HL-60 (cell line): ENCODE measurements at regions not wholly inside any gene's neighbourhood (a gene's known extent, or its start where the extent isn't known, plus 50 kb on each side); places are given as distances from the start of the nearest gene placed in this dataset.

Experiments
- DNase-seq, 2 experiments: peaks; one replicate each; pipeline ENCODE4 v3.0.0-alpha.2; 2010 to 2020; ENCODE audit warnings: low read depth in 1 of 2, low spot score in 1 of 2
- H3K27ac ChIP-seq: fragments of 250-450 bp; sonication (Bioruptor Pico); replicated peaks from 2 replicates; pipeline ENCODE4 v1.5.1; 2020; ENCODE audit warnings: mild to moderate bottlenecking, moderate library complexity
- H3K27me3 ChIP-seq: fragments of 250-450 bp; sonication (Bioruptor Pico); 2 replicates; pipeline ENCODE4 v1.5.1; 2021; ENCODE audit warnings: mild to moderate bottlenecking, moderate library complexity; ENCODE audit not compliant: insufficient read depth, poor library complexity, severe bottlenecking
- H3K4me3 ChIP-seq: replicated peaks from 2 replicates; pipeline ENCODE4 v1.5.1; 2011; ENCODE audit warnings: mild to moderate bottlenecking, control low read depth, low read length; ENCODE audit not compliant: insufficient read depth
- CTCF ChIP-seq: IDR thresholded peaks from one replicate; pipeline ENCODE4 v1.5.1; 2011; ENCODE audit warnings: low read length, control low read depth, inconsistent platforms; ENCODE audit not compliant: insufficient read depth
- GABPA ChIP-seq: IDR thresholded peaks from 2 replicates; pipeline ENCODE4 v1.6.1; 2012; ENCODE audit warnings: low read depth
- POLR2AphosphoS5 ChIP-seq: IDR thresholded peaks from 2 replicates; pipeline ENCODE4 v1.6.1; 2012; ENCODE audit warnings: low read depth
- SPI1 ChIP-seq: IDR thresholded peaks from 2 replicates; pipeline ENCODE4 v1.6.1; 2012; ENCODE audit warnings: low read depth, mild to moderate bottlenecking, borderline replicate concordance
- TF ChIP-seq, protein P1 (sequence below): IDR thresholded peaks from 2 replicates; pipeline ENCODE4 v1.6.1; 2012; ENCODE audit warnings: low read depth; ENCODE audit not compliant: insufficient replicate concordance

DNA sequence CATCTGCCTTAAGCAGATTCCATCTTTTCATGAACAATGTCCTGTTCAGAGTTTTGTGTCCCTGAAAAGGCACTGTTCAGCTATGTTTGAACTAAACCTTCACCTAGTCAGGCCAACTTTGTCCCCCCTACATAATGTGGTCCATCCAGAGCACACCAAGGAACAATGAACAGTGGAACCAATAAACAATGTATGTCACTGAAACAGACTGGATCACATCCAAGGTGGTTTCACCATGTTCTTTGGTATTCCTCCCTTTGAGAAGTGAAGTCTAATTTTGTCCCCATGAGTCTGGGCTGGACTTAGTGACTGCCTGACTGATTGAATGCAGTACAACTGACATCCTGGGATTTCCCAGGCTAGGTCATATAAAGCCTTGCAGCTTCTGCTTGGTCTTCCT lies 174.5 kb downstream of the SLC24A2 start:
- Histone ChIP-seq H3K4me3 (no peak overlapping the region), H3K27ac (no peak overlapping the region), H3K27me3 (no peaks in the 10 kb centered on the region)
- TF ChIP-seq GABPA, result no peak
- TF ChIP-seq CTCF, result no peak
- TF ChIP-seq SPI1, result no peak
- no peak for TF ChIP-seq POLR2AphosphoS5
- TF ChIP-seq, protein P1, sequence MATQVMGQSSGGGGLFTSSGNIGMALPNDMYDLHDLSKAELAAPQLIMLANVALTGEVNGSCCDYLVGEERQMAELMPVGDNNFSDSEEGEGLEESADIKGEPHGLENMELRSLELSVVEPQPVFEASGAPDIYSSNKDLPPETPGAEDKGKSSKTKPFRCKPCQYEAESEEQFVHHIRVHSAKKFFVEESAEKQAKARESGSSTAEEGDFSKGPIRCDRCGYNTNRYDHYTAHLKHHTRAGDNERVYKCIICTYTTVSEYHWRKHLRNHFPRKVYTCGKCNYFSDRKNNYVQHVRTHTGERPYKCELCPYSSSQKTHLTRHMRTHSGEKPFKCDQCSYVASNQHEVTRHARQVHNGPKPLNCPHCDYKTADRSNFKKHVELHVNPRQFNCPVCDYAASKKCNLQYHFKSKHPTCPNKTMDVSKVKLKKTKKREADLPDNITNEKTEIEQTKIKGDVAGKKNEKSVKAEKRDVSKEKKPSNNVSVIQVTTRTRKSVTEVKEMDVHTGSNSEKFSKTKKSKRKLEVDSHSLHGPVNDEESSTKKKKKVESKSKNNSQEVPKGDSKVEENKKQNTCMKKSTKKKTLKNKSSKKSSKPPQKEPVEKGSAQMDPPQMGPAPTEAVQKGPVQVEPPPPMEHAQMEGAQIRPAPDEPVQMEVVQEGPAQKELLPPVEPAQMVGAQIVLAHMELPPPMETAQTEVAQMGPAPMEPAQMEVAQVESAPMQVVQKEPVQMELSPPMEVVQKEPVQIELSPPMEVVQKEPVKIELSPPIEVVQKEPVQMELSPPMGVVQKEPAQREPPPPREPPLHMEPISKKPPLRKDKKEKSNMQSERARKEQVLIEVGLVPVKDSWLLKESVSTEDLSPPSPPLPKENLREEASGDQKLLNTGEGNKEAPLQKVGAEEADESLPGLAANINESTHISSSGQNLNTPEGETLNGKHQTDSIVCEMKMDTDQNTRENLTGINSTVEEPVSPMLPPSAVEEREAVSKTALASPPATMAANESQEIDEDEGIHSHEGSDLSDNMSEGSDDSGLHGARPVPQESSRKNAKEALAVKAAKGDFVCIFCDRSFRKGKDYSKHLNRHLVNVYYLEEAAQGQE, result no peak
- DNase-seq, result no peak

DNA sequence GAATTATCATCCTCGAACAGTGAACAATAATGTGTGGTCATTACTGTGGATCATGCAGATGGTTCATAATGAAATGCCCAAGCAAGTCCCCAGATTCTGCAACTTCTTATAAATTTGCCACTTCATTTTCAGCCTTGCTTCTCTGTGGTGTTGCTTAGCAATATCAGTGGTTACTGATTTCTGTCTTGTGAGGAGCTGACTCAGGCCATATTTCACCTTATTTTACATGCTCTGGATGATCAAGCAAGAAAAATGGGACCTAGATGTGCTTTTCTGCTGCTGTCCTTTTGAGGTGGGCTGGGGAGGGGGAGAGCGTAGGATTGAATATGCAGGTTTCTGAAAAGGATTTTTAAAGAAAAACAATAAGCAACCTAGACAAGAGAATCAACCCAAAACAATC lies 188.3 kb downstream of the SLC24A2 start:
- no peak for TF ChIP-seq CTCF
- no peak for TF ChIP-seq POLR2AphosphoS5
- TF ChIP-seq GABPA, result no peak
- Histone ChIP-seq H3K27me3 (no peaks in the 10 kb centered on the region), H3K4me3 (no peak overlapping the region), H3K27ac (no peak overlapping the region)
- no peak for DNase-seq

DNA sequence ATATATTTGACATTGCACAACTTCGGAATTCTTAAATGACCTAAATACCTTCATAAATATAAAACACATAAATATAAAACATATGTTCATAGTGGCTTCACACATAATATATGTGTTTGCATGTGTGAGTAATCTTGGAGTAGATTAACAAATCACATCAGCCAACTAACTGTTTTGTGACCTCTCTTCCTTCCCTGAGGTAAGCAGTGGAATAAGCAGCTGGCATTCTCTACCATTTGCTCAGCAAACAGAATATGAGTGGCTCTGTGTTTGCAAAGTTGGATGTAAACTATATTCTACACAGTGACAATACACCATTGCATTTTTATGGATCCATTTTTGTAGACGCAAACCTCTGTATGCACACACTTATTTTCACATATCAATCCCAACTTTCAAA lies 189.9 kb downstream of the ACER2 start:
- H3K27ac ChIP-seq, result no peak overlapping the region
- no peak for DNase-seq
- no peaks in the 10 kb centered on the region for H3K27me3 ChIP-seq
- no peak for TF ChIP-seq POLR2AphosphoS5
- no peak for TF ChIP-seq CTCF
- TF ChIP-seq, protein P1, result no peak
- no peak for TF ChIP-seq SPI1
- no peak for TF ChIP-seq GABPA
- H3K4me3 ChIP-seq, result no peak overlapping the region

- TF ChIP-seq, protein P1, result no peak
- TF ChIP-seq GABPA, result no peak
- no peak for TF ChIP-seq POLR2AphosphoS5
- Histone ChIP-seq H3K4me3 (no peak overlapping the region), H3K27ac (no peak overlapping the region), H3K27me3 (no peaks in the 10 kb centered on the region)
- DNase-seq, result no peak
Measured at GRCh38 chr9:19597176-19597575, 188.4 kb downstream of the ACER2 start.
